NB4 (cell line): ENCODE measurements at regions not wholly inside any gene's neighbourhood (a gene's known extent, or its start where the extent isn't known, plus 50 kb on each side); places are given as distances from the start of the nearest gene placed in this dataset.

ENCODE experiments used
- CTCF ChIP-seq: IDR thresholded peaks from one replicate; pipeline ENCODE4 v1.5.1; 2012; ENCODE audit warnings: low read depth, low read length
- MAX ChIP-seq: IDR thresholded peaks from 2 replicates; pipeline ENCODE4 v1.6.1; 2011; ENCODE audit warnings: low read depth, low read length
- POLR2A ChIP-seq: IDR thresholded peaks from 2 replicates; pipeline ENCODE4 v1.6.1; 2011; ENCODE audit warnings: mild to moderate bottlenecking; ENCODE audit not compliant: insufficient read length; ENCODE audit errors: extremely low read depth

- no peak for TF ChIP-seq CTCF
- no peak for TF ChIP-seq MAX
- no peak for TF ChIP-seq POLR2A
These were observed 607.4 kb upstream of the JAG1 start for GRCh38 chr20:11281240-11281639.
